ENCODE measurements at regions not wholly inside any gene's neighbourhood (a gene's known extent, or its start where the extent isn't known, plus 50 kb on each side); places are given as distances from the start of the nearest gene placed in this dataset.

DNA sequence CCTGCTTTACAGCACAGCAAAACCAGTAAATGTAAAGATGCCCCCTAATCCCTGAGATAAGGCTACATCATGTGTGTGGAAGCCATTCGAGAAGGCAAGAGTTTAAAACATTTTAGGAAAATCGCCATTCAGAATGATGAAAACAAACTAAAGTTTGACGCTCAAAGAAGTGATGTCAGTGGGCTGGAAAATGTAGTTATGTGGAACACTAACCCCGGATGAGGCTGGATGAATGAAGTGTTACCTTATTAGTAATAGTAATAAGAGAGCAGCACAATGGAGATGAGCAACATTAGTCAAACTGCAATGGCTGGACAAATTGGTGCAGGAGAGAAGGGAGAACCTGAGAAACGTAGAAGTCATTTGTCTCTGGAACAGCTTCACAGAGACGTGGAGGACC lies 130.7 kb upstream of the ARID1B start:
- no peaks in the 10 kb centered on the region for H3K4me1 ChIP-seq (ENCODE audit: control insufficient read depth, low read depth, low read length)
- no peak overlapping the region for H3K9ac ChIP-seq (ENCODE audit: low read length)
- H3K9me3 ChIP-seq (ENCODE audit: control insufficient read depth, low read depth, low read length), result no peaks in the 10 kb centered on the region
- no peaks in the 10 kb centered on the region for H3K36me3 ChIP-seq (ENCODE audit: control insufficient read depth, low read depth, low read length)
- no peak overlapping the region for H3K27ac ChIP-seq (ENCODE audit: low read length)
- no peak overlapping the region for H3K4me3 ChIP-seq (ENCODE audit: low read length)
- H3K27me3 ChIP-seq (ENCODE audit: control insufficient read depth, insufficient read depth, low read length), result no peaks in the 10 kb centered on the region

DNA sequence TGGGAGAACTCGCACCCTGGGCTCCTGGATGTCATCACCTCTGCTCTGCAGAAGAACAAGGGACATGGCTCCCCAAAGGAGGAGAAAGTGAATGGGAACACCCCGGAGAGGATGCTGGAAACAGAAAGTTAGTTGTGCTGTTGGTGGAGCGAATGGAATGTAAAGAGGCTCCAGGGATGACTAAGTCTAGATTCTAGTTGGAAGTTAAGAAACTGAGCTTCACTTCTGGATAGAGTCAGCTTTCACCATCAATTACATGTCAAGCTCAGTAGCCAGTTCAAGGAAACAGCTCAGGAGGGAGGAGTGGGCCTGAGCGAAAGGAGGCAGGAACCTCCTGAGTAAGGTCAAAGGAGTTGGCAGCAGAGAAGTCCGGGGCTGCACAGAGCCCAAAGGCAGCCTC lies 132.1 kb upstream of the ARID1B start:
- H3K27me3 ChIP-seq (ENCODE audit: control insufficient read depth, insufficient read depth, low read length), result no peaks in the 10 kb centered on the region
- no peaks in the 10 kb centered on the region for H3K9me3 ChIP-seq (ENCODE audit: control insufficient read depth, low read depth, low read length)
- no peak overlapping the region for H3K9ac ChIP-seq (ENCODE audit: low read length)
- H3K27ac ChIP-seq (ENCODE audit: low read length), result no peak overlapping the region
- no peaks in the 10 kb centered on the region for H3K36me3 ChIP-seq (ENCODE audit: control insufficient read depth, low read depth, low read length)
- H3K4me3 ChIP-seq (ENCODE audit: low read length), result no peak overlapping the region
- H3K4me1 ChIP-seq (ENCODE audit: control insufficient read depth, low read depth, low read length), result no peaks in the 10 kb centered on the region

GRCh38 chr6:156639009-156639721 lies 138.0 kb upstream of the ARID1B start:
- Histone ChIP-seq H3K9me3 (ENCODE audit: control insufficient read depth, low read depth, low read length) (no peaks in the 10 kb centered on the region), H3K27ac (ENCODE audit: low read length) (no peak overlapping the region), H3K36me3 (ENCODE audit: control insufficient read depth, low read depth, low read length) (no peaks in the 10 kb centered on the region), H3K4me3 (ENCODE audit: low read length) (no peak overlapping the region), H3K4me1 (ENCODE audit: control insufficient read depth, low read depth, low read length) (no peaks in the 10 kb centered on the region), H3K27me3 (ENCODE audit: control insufficient read depth, insufficient read depth, low read length) (no peaks in the 10 kb centered on the region), H3K9ac (ENCODE audit: low read length) (no peak overlapping the region)

GRCh38 chr6:156638581-156638980 lies 138.6 kb upstream of the ARID1B start:
- Histone ChIP-seq H3K9me3 (ENCODE audit: control insufficient read depth, low read depth, low read length) (no peaks in the 10 kb centered on the region), H3K4me1 (ENCODE audit: control insufficient read depth, low read depth, low read length) (no peaks in the 10 kb centered on the region), H3K36me3 (ENCODE audit: control insufficient read depth, low read depth, low read length) (no peaks in the 10 kb centered on the region), H3K27me3 (ENCODE audit: control insufficient read depth, insufficient read depth, low read length) (no peaks in the 10 kb centered on the region), H3K27ac (ENCODE audit: low read length) (no peak overlapping the region), H3K9ac (ENCODE audit: low read length) (no peak overlapping the region), H3K4me3 (ENCODE audit: low read length) (no peak overlapping the region)

- H3K36me3 ChIP-seq (ENCODE audit: control insufficient read depth, low read depth, low read length), result no peaks in the 10 kb centered on the region
These were observed 142.2 kb upstream of the ARID1B start for GRCh38 chr6:156634951-156635371.

DNA sequence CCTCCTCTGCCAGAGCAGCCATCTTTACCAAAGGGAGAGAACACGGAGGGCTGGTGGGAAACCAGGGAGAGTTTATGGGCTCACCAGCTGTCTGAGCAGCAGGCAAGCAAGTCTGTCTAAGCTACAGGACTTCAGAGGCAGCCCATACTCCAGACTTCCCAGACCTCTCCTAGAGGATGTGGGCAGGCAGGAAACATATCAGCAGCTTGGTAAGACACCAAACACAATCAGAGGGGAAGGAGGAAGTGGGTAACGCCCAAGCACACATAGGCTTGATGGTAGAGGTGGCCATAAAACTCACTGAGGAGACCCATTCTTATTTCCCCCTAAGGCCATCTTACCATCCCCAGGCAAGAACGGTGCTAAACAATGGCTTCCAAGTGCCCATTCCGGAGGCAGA lies 143.1 kb upstream of the ARID1B start:
- H3K4me3 ChIP-seq (ENCODE audit: low read length), result no peak overlapping the region
- no peaks in the 10 kb centered on the region for H3K36me3 ChIP-seq (ENCODE audit: control insufficient read depth, low read depth, low read length)
- no peak overlapping the region for H3K9ac ChIP-seq (ENCODE audit: low read length)
- H3K27me3 ChIP-seq (ENCODE audit: control insufficient read depth, insufficient read depth, low read length), result no peaks in the 10 kb centered on the region
- H3K4me1 ChIP-seq (ENCODE audit: control insufficient read depth, low read depth, low read length), result no peaks in the 10 kb centered on the region
- no peak overlapping the region for H3K27ac ChIP-seq (ENCODE audit: low read length)
- no peaks in the 10 kb centered on the region for H3K9me3 ChIP-seq (ENCODE audit: control insufficient read depth, low read depth, low read length)

More at GRCh38 chr6:156634951-156635371, 142.2 kb upstream of the ARID1B start:
- Histone ChIP-seq H3K9ac (ENCODE audit: low read length) (no peak overlapping the region), H3K9me3 (ENCODE audit: control insufficient read depth, low read depth, low read length) (no peaks in the 10 kb centered on the region), H3K4me1 (ENCODE audit: control insufficient read depth, low read depth, low read length) (no peaks in the 10 kb centered on the region), H3K27ac (ENCODE audit: low read length) (no peak overlapping the region), H3K27me3 (ENCODE audit: control insufficient read depth, insufficient read depth, low read length) (no peaks in the 10 kb centered on the region), H3K4me3 (ENCODE audit: low read length) (no peak overlapping the region)

DNA sequence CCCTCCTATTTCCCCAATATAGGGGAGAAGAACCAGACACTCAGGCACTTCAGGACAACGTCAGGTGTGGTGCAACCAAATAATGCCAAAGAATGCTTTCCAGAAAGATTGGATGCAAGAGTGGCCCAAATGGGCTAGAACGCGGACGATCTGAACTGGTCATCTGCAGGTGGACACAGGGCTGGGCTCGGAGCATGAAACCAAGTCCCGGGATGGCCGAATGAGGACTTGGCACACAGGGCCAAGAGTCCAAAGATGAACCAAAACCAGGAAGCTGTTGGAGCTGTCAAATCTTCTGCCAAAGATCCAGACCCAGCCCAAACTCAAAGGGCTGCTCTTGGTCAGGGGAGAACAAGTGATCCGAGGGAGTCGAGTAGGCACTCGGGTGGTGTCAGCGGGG lies 143.9 kb upstream of the ARID1B start:
- H3K9ac ChIP-seq (ENCODE audit: low read length), result no peak overlapping the region
- no peaks in the 10 kb centered on the region for H3K9me3 ChIP-seq (ENCODE audit: control insufficient read depth, low read depth, low read length)
- H3K4me3 ChIP-seq (ENCODE audit: low read length), result no peak overlapping the region
- no peak overlapping the region for H3K27ac ChIP-seq (ENCODE audit: low read length)
- no peaks in the 10 kb centered on the region for H3K4me1 ChIP-seq (ENCODE audit: control insufficient read depth, low read depth, low read length)
- no peaks in the 10 kb centered on the region for H3K27me3 ChIP-seq (ENCODE audit: control insufficient read depth, insufficient read depth, low read length)
- H3K36me3 ChIP-seq (ENCODE audit: control insufficient read depth, low read depth, low read length), result no peaks in the 10 kb centered on the region

DNA sequence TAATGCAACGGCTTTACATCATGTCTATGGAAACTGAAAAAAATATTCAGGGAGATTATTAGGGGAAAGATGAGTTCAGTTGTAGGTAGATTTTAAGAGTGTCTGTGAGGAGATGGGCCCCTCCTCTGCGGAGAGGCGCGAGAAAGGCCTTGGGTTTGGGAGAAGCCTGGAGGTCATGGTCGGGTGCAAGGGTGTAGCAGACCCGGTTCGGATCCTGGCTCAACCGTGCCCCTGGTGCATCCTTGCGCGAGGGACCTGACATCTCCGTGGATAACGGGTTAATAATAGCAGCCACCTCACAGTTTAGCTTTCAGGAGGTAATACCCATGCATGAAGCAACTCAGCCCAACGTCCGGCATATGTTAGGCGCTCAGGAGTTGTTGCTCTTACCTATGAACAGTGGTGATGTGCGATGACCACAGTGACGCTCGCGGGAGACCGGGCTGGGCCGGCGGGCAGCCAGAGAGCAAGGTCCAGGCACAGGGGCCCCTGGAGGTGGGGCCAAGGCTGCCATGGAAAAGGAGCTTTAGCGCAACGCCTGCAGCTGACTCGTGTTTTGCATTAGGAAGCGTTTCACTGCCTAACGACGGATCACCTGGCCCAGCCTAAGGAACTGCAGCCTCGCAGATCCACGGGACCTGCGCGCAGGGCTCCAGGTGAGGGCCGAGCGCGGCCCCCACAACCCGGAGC lies 146.4 kb upstream of the ARID1B start:
- Histone ChIP-seq H3K27ac (ENCODE audit: low read length) (no peak overlapping the region), H3K9me3 (ENCODE audit: control insufficient read depth, low read depth, low read length) (no peaks in the 10 kb centered on the region), H3K27me3 (ENCODE audit: control insufficient read depth, insufficient read depth, low read length) (no peaks in the 10 kb centered on the region), H3K9ac (ENCODE audit: low read length) (no peak overlapping the region), H3K36me3 (ENCODE audit: control insufficient read depth, low read depth, low read length) (no peaks in the 10 kb centered on the region), H3K4me3 (ENCODE audit: low read length) (no peak overlapping the region), H3K4me1 (ENCODE audit: control insufficient read depth, low read depth, low read length) (no peaks in the 10 kb centered on the region)

GRCh38 chr6:156628805-156629204 lies 148.4 kb upstream of the ARID1B start:
- H3K9ac ChIP-seq (ENCODE audit: low read length), result no peak overlapping the region
- no peaks in the 10 kb centered on the region for H3K27me3 ChIP-seq (ENCODE audit: control insufficient read depth, insufficient read depth, low read length)
- no peaks in the 10 kb centered on the region for H3K36me3 ChIP-seq (ENCODE audit: control insufficient read depth, low read depth, low read length)

DNA sequence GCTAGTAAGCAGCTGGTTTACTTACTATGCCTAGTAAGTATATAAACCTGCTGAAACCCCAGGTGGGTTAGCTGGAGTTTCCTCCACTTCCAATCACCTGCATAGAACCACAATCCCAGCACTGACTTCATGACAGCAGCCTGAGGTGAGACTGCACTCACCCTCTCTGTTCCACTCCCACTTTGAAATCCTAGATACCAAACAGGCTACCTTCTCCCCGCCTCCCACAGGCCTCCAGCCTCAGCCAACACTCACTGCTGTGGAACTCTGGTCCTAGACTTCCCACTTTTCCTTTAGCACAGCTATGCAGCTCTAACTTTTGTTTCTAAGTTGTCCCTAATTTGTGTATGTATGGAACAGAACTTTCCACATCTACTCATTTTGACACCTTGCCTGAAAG lies 149.7 kb upstream of the ARID1B start:
- H3K9ac ChIP-seq (ENCODE audit: low read length), result no peak overlapping the region
- H3K4me1 ChIP-seq (ENCODE audit: control insufficient read depth, low read depth, low read length), result no peaks in the 10 kb centered on the region
- no peak overlapping the region for H3K4me3 ChIP-seq (ENCODE audit: low read length)
- no peaks in the 10 kb centered on the region for H3K36me3 ChIP-seq (ENCODE audit: control insufficient read depth, low read depth, low read length)
- no peak overlapping the region for H3K27ac ChIP-seq (ENCODE audit: low read length)
- no peaks in the 10 kb centered on the region for H3K9me3 ChIP-seq (ENCODE audit: control insufficient read depth, low read depth, low read length)
- H3K27me3 ChIP-seq (ENCODE audit: control insufficient read depth, insufficient read depth, low read length), result no peaks in the 10 kb centered on the region

More at GRCh38 chr6:156628805-156629204, 148.4 kb upstream of the ARID1B start:
- H3K27ac ChIP-seq (ENCODE audit: low read length), result no peak overlapping the region
- H3K4me1 ChIP-seq (ENCODE audit: control insufficient read depth, low read depth, low read length), result no peaks in the 10 kb centered on the region
- no peaks in the 10 kb centered on the region for H3K9me3 ChIP-seq (ENCODE audit: control insufficient read depth, low read depth, low read length)
- no peak overlapping the region for H3K4me3 ChIP-seq (ENCODE audit: low read length)

DNA sequence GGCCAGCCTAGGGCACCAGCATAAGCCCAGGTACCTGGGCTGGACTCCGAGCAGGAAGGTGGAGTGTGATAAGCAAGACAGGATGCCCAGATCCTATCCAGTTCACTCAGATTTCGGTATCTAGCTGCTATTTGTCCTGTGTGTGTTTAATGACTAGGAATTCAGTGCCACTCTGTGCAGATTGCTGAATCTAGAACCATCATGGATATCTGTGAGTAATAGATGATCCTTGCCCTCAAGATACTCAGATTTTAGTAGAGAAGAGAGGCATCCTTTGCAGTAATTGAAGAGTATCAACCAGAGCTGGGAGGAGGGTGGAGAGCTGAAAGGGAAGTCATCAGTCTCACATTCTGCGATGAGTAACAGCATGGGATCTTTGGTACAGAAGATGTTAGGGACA lies 155.0 kb upstream of the ARID1B start:
- Histone ChIP-seq H3K4me3 (ENCODE audit: low read length) (no peak overlapping the region), H3K9me3 (ENCODE audit: control insufficient read depth, low read depth, low read length) (no peaks in the 10 kb centered on the region), H3K4me1 (ENCODE audit: control insufficient read depth, low read depth, low read length) (peaks cover 3% of the 10 kb centered on the region), H3K27ac (ENCODE audit: low read length) (no peak overlapping the region), H3K27me3 (ENCODE audit: control insufficient read depth, insufficient read depth, low read length) (no peaks in the 10 kb centered on the region), H3K9ac (ENCODE audit: low read length) (no peak overlapping the region), H3K36me3 (ENCODE audit: control insufficient read depth, low read depth, low read length) (no peaks in the 10 kb centered on the region)

- H3K27ac ChIP-seq (ENCODE audit: low read length), result no peak overlapping the region
- H3K9me3 ChIP-seq (ENCODE audit: control insufficient read depth, low read depth, low read length), result no peaks in the 10 kb centered on the region
- no peak overlapping the region for H3K9ac ChIP-seq (ENCODE audit: low read length)
- H3K36me3 ChIP-seq (ENCODE audit: control insufficient read depth, low read depth, low read length), result no peaks in the 10 kb centered on the region
- no peak overlapping the region for H3K4me3 ChIP-seq (ENCODE audit: low read length)
- no peaks in the 10 kb centered on the region for H3K27me3 ChIP-seq (ENCODE audit: control insufficient read depth, insufficient read depth, low read length)
- H3K4me1 ChIP-seq (ENCODE audit: control insufficient read depth, low read depth, low read length), result peaks cover 3% of the 10 kb centered on the region
These were observed 156.8 kb upstream of the ARID1B start for GRCh38 chr6:156620331-156620730.

Data from iPS-18a (cell line).